Endothelial cell of umbilical vein (primary cell): ENCODE measurements at regions not wholly inside any gene's neighbourhood (a gene's known extent, or its start where the extent isn't known, plus 50 kb on each side); places are given as distances from the start of the nearest gene placed in this dataset.

Experiments used
- CTCF ChIP-seq, 2 donors: IDR thresholded peaks; 1 replicate in 1 of 2; 2 replicates in 1 of 2; pipeline ENCODE4 v1.5.1; 2011; ENCODE audit warnings: low read length in 2 of 2, mild to moderate bottlenecking in 2 of 2, moderate library complexity in 2 of 2, control low read depth in 1 of 2, inconsistent platforms in 1 of 2, low read depth in 1 of 2; ENCODE audit not compliant: insufficient read depth in 1 of 2; ENCODE audit errors: extremely low read depth in 1 of 2
- EZH2 ChIP-seq: IDR thresholded peaks from 2 replicates; pipeline ENCODE4 v1.6.1; 2012; ENCODE audit warnings: borderline replicate concordance, low read depth, mild to moderate bottlenecking, moderate library complexity, low read length, inconsistent platforms; ENCODE audit not compliant: severe bottlenecking
- POLR2A ChIP-seq: IDR thresholded peaks from 2 replicates; pipeline ENCODE4 v1.6.1; 2012; ENCODE audit warnings: low read depth, mild to moderate bottlenecking, control low read depth, low read length
- POLR2AphosphoS5 ChIP-seq: IDR thresholded peaks from 2 replicates; pipeline ENCODE4 v1.6.1; 2012; ENCODE audit warnings: low read depth, mild to moderate bottlenecking, control low read depth, low read length, moderate library complexity; ENCODE audit not compliant: insufficient read depth
- TF ChIP-seq, protein P1 (sequence below): IDR thresholded peaks from 2 replicates; pipeline ENCODE4 v1.6.1; 2011; ENCODE audit not compliant: insufficient read depth, insufficient read length

DNA sequence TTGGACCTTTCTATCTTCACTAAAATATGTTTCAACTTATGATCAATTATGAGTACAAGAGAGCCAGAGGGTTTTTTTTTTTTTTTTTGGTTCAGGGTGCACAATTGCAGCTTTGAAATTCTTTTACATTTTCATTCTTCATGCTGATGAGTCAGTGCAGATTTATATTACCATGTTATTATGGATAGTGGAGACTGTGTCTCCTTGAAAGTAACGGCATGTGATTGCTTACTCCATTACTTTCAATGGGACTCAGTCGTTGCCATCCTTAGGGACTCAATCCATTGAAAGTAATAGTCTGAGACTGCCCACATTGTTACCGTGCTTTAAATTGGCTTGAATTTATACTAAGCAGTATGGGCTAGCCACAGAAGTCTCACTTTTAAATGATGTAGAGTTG is 286.5 kb upstream of the FANCL start:
- TF ChIP-seq CTCF (IDR thresholded peaks at IDR 0.05; ENCODE audit: extremely low read depth in 1 of 2, insufficient read depth in 1 of 2, low read depth in 1 of 2, low read length in 2 of 2) (no peak), POLR2AphosphoS5 (no peak), EZH2 (no peak), POLR2A (no peak)
- TF ChIP-seq, protein P1, sequence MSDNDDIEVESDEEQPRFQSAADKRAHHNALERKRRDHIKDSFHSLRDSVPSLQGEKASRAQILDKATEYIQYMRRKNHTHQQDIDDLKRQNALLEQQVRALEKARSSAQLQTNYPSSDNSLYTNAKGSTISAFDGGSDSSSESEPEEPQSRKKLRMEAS, result no peak
